ENCODE measurements at regions not wholly inside any gene's neighbourhood (a gene's known extent, or its start where the extent isn't known, plus 50 kb on each side); places are given as distances from the start of the nearest gene placed in this dataset.

DNA sequence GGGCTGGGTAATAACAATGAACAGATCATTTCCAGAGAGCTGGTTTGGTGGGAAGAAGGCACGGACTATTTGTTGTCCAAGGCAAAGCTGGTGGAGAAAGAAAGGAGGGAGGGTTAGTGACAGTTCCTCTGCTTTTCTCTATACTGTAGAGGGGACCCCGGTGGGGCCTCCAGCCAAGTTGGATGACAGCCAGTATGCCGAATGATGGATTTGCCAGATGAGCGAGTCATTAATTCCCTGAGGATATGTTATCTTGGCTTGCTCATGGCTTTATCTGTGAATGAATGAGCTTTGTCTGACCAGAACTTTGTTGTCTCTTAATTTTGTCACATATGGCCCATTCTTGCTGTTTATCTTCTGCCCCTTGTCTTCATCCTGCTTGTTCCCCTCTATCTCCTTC is 158.6 kb upstream of the GLRA1 start:
- TF ChIP-seq, protein P1, sequence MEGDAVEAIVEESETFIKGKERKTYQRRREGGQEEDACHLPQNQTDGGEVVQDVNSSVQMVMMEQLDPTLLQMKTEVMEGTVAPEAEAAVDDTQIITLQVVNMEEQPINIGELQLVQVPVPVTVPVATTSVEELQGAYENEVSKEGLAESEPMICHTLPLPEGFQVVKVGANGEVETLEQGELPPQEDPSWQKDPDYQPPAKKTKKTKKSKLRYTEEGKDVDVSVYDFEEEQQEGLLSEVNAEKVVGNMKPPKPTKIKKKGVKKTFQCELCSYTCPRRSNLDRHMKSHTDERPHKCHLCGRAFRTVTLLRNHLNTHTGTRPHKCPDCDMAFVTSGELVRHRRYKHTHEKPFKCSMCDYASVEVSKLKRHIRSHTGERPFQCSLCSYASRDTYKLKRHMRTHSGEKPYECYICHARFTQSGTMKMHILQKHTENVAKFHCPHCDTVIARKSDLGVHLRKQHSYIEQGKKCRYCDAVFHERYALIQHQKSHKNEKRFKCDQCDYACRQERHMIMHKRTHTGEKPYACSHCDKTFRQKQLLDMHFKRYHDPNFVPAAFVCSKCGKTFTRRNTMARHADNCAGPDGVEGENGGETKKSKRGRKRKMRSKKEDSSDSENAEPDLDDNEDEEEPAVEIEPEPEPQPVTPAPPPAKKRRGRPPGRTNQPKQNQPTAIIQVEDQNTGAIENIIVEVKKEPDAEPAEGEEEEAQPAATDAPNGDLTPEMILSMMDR (IDR thresholded peaks at IDR 0.05; ENCODE audit: insufficient read depth, low read length, severe bottlenecking), result no peak
- no peak overlapping the region for H3K4me3 ChIP-seq (ENCODE audit: low read depth, low read length)
- DNase-seq (ENCODE audit: low read depth) (peak; percentile 3), FAIRE-seq (no peak)
- H3K27me3 ChIP-seq (ENCODE audit: control insufficient read depth, insufficient read depth, low read length), result no peaks in the 10 kb centered on the region
- no peaks in the 10 kb centered on the region for H3K36me3 ChIP-seq (ENCODE audit: control insufficient read depth, insufficient read depth, low read length)

DNA sequence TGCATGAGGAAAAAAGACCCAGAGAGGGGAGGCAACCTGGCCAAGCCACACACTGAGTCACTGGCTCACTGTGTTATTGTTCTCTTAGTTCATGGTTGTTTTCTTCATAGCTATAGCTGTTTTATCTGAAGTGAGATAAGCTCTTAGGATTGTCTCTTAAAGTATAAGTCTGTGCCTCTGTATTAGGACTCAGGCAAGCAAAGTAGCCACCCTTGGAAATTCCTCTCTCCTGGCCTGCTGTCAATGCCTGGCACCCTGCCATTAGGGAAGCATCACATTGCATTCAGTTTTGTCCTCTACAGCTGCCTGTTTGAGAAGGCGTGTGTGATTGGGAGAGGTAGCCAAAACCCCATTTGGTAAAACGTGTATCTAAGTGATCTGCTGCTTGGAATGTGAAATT is 147.4 kb upstream of the GLRA1 start:
- FAIRE-seq (no peak), DNase-seq (ENCODE audit: low read depth) (no peak)
- Histone ChIP-seq H3K27me3 (ENCODE audit: control insufficient read depth, insufficient read depth, low read length) (no peaks in the 10 kb centered on the region), H3K4me3 (ENCODE audit: low read depth, low read length) (no peak overlapping the region), H3K36me3 (ENCODE audit: control insufficient read depth, insufficient read depth, low read length) (no peaks in the 10 kb centered on the region)
- TF ChIP-seq, protein P1 (IDR thresholded peaks at IDR 0.05; ENCODE audit: insufficient read depth, low read length, severe bottlenecking), result no peak

DNA sequence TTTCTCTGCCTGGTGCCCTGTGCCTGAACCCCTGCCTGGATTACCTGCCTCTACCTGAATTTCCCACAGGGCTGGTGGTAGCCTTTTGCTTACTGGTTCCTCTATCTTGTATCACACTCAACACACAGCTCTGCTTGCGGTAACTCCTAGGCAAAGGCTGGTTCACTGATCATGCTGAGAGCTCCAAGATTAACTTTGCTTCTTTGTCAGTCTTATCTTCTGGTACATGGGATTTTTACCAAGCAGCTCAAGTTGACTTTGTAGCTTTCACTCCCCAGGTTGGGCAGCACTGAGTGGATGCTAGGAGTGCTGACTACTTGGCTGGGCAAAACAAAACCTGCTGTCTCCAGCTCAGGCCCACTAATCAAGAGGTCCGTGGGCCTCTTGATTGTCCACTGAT is 145.9 kb upstream of the GLRA1 start:
- no peaks in the 10 kb centered on the region for H3K27me3 ChIP-seq (ENCODE audit: control insufficient read depth, insufficient read depth, low read length)
- no peaks in the 10 kb centered on the region for H3K36me3 ChIP-seq (ENCODE audit: control insufficient read depth, insufficient read depth, low read length)
- H3K4me3 ChIP-seq (ENCODE audit: low read depth, low read length), result no peak overlapping the region
- FAIRE-seq, result no peak
- TF ChIP-seq, protein P1 (IDR thresholded peaks at IDR 0.05; ENCODE audit: insufficient read depth, low read length, severe bottlenecking), result no peak
- no peak for DNase-seq (ENCODE audit: low read depth)

DNA sequence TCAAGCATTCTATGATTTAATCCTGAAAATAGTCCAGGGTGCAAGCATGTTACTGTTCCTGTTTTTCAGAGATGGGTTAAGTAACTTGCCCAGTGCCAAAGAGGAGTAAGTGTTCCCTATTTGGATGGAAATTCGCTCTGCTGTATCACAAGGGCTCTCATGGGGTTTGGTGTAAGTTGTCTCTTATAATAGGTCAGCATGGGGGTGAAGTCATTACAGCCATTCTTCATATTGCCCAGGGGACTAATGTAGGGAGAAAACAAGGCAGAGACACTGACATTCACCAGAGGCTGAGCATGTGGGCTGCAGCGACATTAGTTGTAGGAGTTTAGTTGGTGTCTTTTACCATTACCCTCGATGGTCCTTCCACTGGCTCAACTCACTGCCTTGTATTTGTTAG is 142.1 kb upstream of the GLRA1 start:
- no peaks in the 10 kb centered on the region for H3K36me3 ChIP-seq (ENCODE audit: control insufficient read depth, insufficient read depth, low read length)
- H3K4me3 ChIP-seq (ENCODE audit: low read depth, low read length), result no peak overlapping the region
- FAIRE-seq, result no peak
- TF ChIP-seq, protein P1 (IDR thresholded peaks at IDR 0.05; ENCODE audit: insufficient read depth, low read length, severe bottlenecking), result no peak
- DNase-seq (ENCODE audit: low read depth), result no peak
- no peaks in the 10 kb centered on the region for H3K27me3 ChIP-seq (ENCODE audit: control insufficient read depth, insufficient read depth, low read length)

DNA sequence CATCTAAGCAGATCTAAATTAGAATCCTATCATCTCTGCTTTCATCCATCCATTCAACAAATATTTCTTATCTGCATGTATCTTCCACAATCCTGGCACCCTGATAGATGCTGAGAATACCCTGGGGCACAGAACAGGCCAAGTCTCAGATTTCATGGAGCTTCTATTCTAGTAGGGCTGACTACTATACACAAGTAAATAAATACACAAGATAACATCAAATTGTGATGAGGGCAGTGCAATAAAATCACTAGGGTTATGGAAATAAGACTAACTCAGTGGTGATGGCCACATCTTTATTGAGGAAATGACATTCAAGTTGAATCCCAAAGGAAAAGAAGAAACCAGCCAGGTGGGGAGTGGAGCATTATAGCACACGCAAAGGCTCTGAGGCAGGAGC is 138.4 kb upstream of the GLRA1 start:
- TF ChIP-seq, protein P1 (IDR thresholded peaks at IDR 0.05; ENCODE audit: insufficient read depth, low read length, severe bottlenecking), result no peak
- no peak for FAIRE-seq
- no peak for DNase-seq (ENCODE audit: low read depth)
- H3K36me3 ChIP-seq (ENCODE audit: control insufficient read depth, insufficient read depth, low read length), result no peaks in the 10 kb centered on the region
- no peaks in the 10 kb centered on the region for H3K27me3 ChIP-seq (ENCODE audit: control insufficient read depth, insufficient read depth, low read length)
- no peak overlapping the region for H3K4me3 ChIP-seq (ENCODE audit: low read depth, low read length)

DNA sequence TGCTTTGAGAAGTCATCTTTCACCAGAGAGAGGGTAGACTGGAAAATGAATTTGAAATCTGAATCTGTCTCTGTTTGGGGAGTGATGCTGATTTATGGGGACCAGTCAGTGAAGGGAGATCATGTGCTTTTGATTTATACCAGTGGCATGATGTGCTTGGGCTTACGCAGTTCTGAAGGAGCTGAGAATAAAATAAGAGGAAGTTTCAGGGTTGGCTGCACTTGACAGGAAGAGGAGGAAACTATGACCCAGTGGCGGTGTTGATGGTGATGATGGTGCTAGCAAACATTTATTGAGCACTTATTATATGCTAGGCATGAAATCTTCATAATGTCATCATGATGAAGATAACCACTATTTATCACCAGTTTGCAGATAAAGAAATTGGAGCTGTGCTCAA is 136.4 kb upstream of the GLRA1 start:
- H3K4me3 ChIP-seq (ENCODE audit: low read depth, low read length), result no peak overlapping the region
- H3K36me3 ChIP-seq (ENCODE audit: control insufficient read depth, insufficient read depth, low read length), result no peaks in the 10 kb centered on the region
- no peak for FAIRE-seq
- TF ChIP-seq, protein P1 (IDR thresholded peaks at IDR 0.05; ENCODE audit: insufficient read depth, low read length, severe bottlenecking), result no peak
- no peak for DNase-seq (ENCODE audit: low read depth)
- H3K27me3 ChIP-seq (ENCODE audit: control insufficient read depth, insufficient read depth, low read length), result no peaks in the 10 kb centered on the region

All from bronchial epithelial cell (primary cell).